HEK293 (cell line): ENCODE measurements at regions not wholly inside any gene's neighbourhood (a gene's known extent, or its start where the extent isn't known, plus 50 kb on each side); places are given as distances from the start of the nearest gene placed in this dataset.

ENCODE experiments used
- CTCF ChIA-PET: fragments of 350-600 bp; formaldehyde crosslinking; extraction: SDS; loops from one replicate; lab custom pipeline; 2021; ENCODE audit warnings: antibody characterized with exemption; lab: Yijun Ruan, JAX
- POLR2A ChIA-PET: fragments of 300-600 bp; formaldehyde crosslinking; extraction: SDS; loops from one replicate; lab custom pipeline; 2020; ENCODE audit warnings: antibody characterized with exemption, inconsistent platforms; lab: Yijun Ruan, JAX
- H3K27ac ChIP-seq: fragments of 200-500 bp; sonication (Bioruptor generic); 2 replicates; pipeline ENCODE4 v1.5.1; 2014; ENCODE audit warnings: low read depth, low read length, control low read depth, inconsistent platforms; ENCODE audit errors: extremely low read depth
- H3K36me3 ChIP-seq, 2 experiments: fragments of 200-500 bp in 1 of 2; sonication (Bioruptor generic) in 1 of 2; 1 replicate in 1 of 2; 2 replicates in 1 of 2; pipeline ENCODE4 v1.5.1; 2014 to 2017; ENCODE audit warnings: inconsistent platforms in 2 of 2, low read length in 2 of 2; ENCODE audit not compliant: control insufficient read depth in 2 of 2, insufficient read depth in 1 of 2
- H3K4me1 ChIP-seq: fragments of 200-500 bp; sonication (Bioruptor generic); 2 replicates; pipeline ENCODE4 v1.5.1; 2014; ENCODE audit warnings: mild to moderate bottlenecking, low read length, inconsistent platforms; ENCODE audit not compliant: control insufficient read depth, insufficient read depth
- H3K4me3 ChIP-seq: 2 replicates; pipeline ENCODE4 v1.5.1; 2011; ENCODE audit warnings: low read depth, mild to moderate bottlenecking, control low read depth, low read length, moderate library complexity
- H3K9me3 ChIP-seq: fragments of 200-500 bp; sonication (Bioruptor generic); 2 replicates; pipeline ENCODE4 v1.5.1; 2014; ENCODE audit warnings: low read depth, low read length, inconsistent platforms; ENCODE audit not compliant: control insufficient read depth, insufficient read depth
- GLIS2 ChIP-seq: fragments of 450-650 bp; formaldehyde crosslinking; IDR thresholded peaks from 2 replicates; pipeline ENCODE4 v1.5.1; 2016; ENCODE audit warnings: missing biosample characterization, missing genetic modification characterization
- HOXA7 ChIP-seq: sonication (generic); formaldehyde crosslinking; IDR thresholded peaks from 2 replicates; pipeline ENCODE4 v1.8.1; 2022; ENCODE audit warnings: missing genetic modification reagents, borderline replicate concordance
- KLF9 ChIP-seq: fragments of 450-650 bp; formaldehyde crosslinking; IDR thresholded peaks from 2 replicates; pipeline ENCODE4 v1.5.1; 2016; ENCODE audit warnings: missing biosample characterization, missing genetic modification characterization, low read depth
- PRDM2 ChIP-seq: fragments of 450-650 bp; formaldehyde crosslinking; IDR thresholded peaks from 2 replicates; pipeline ENCODE4 v1.5.1; 2016; ENCODE audit warnings: missing biosample characterization, missing genetic modification characterization, borderline replicate concordance
- RBAK ChIP-seq: fragments of 450-650 bp; formaldehyde crosslinking; IDR thresholded peaks from 2 replicates; pipeline ENCODE4 v1.5.1; 2016; ENCODE audit warnings: missing biosample characterization, missing genetic modification characterization
- REST ChIP-seq: fragments of 450-650 bp; formaldehyde crosslinking; IDR thresholded peaks from 2 replicates; pipeline ENCODE4 v1.5.1; 2016; ENCODE audit warnings: missing biosample characterization, missing genetic modification characterization
- SETDB1 ChIP-seq: IDR thresholded peaks from one replicate; pipeline ENCODE4 v1.6.1; 2017; ENCODE audit warnings: mild to moderate bottlenecking, low read length, moderate library complexity, mixed read lengths; ENCODE audit not compliant: insufficient read length
- SP7 ChIP-seq: fragments of 450-650 bp; formaldehyde crosslinking; IDR thresholded peaks from 2 replicates; pipeline ENCODE4 v1.5.1; 2016; ENCODE audit warnings: missing biosample characterization, missing genetic modification characterization
- ZBTB21 ChIP-seq: fragments of 450-650 bp; formaldehyde crosslinking; IDR thresholded peaks from 2 replicates; pipeline ENCODE4 v1.5.1; 2017; ENCODE audit warnings: missing biosample characterization, missing genetic modification characterization
- ZBTB44 ChIP-seq: fragments of 450-650 bp; IDR thresholded peaks from 2 replicates; pipeline ENCODE4 v1.5.1; 2018; ENCODE audit warnings: missing biosample characterization, mild to moderate bottlenecking, missing genetic modification characterization
- ZBTB8A ChIP-seq: fragments of 450-650 bp; formaldehyde crosslinking; IDR thresholded peaks from 2 replicates; pipeline ENCODE4 v1.5.1; 2016; ENCODE audit warnings: missing biosample characterization, missing genetic modification characterization
- ZFP69B ChIP-seq: fragments of 450-650 bp; formaldehyde crosslinking; IDR thresholded peaks from 2 replicates; pipeline ENCODE4 v1.5.1; 2016; ENCODE audit warnings: missing biosample characterization, missing genetic modification characterization
- ZNF184 ChIP-seq: fragments of 450-650 bp; IDR thresholded peaks from 2 replicates; pipeline ENCODE4 v1.5.1; 2018; ENCODE audit warnings: missing biosample characterization, mild to moderate bottlenecking, missing genetic modification characterization
- ZNF2 ChIP-seq: fragments of 450-650 bp; formaldehyde crosslinking; IDR thresholded peaks from 2 replicates; pipeline ENCODE4 v1.5.1; 2016; ENCODE audit warnings: missing biosample characterization, missing genetic modification characterization
- ZNF24 ChIP-seq: fragments of 450-650 bp; formaldehyde crosslinking; IDR thresholded peaks from 2 replicates; pipeline ENCODE4 v1.5.1; 2016; ENCODE audit warnings: missing biosample characterization, missing genetic modification characterization
- ZNF335 ChIP-seq: fragments of 450-650 bp; formaldehyde crosslinking; conservative IDR thresholded peaks from 2 replicates; pipeline ENCODE4 v1.5.1; 2016; ENCODE audit warnings: missing biosample characterization, missing genetic modification characterization
- ZNF362 ChIP-seq: fragments of 450-650 bp; formaldehyde crosslinking; IDR thresholded peaks from 2 replicates; pipeline ENCODE4 v1.5.1; 2016; ENCODE audit warnings: missing biosample characterization, missing genetic modification characterization
- ZNF37A ChIP-seq: fragments of 450-650 bp; IDR thresholded peaks from 2 replicates; pipeline ENCODE4 v1.5.1; 2018; ENCODE audit warnings: missing biosample characterization, missing genetic modification characterization
- ZNF391 ChIP-seq: fragments of 450-650 bp; formaldehyde crosslinking; IDR thresholded peaks from 2 replicates; pipeline ENCODE4 v1.5.1; 2016; ENCODE audit warnings: low read depth, missing biosample characterization, missing genetic modification characterization, borderline replicate concordance
- ZNF558 ChIP-seq: fragments of 450-650 bp; formaldehyde crosslinking; IDR thresholded peaks from 2 replicates; pipeline ENCODE4 v1.5.1; 2016; ENCODE audit warnings: missing biosample characterization, missing genetic modification characterization
- ZNF610 ChIP-seq: fragments of 450-650 bp; formaldehyde crosslinking; IDR thresholded peaks from 2 replicates; pipeline ENCODE4 v1.5.1; 2016; ENCODE audit warnings: missing biosample characterization, missing genetic modification characterization, borderline replicate concordance
- ZNF747 ChIP-seq: fragments of 450-650 bp; formaldehyde crosslinking; IDR thresholded peaks from 2 replicates; pipeline ENCODE4 v1.5.1; 2016; ENCODE audit warnings: missing biosample characterization, missing genetic modification characterization

- Histone ChIP-seq H3K36me3 (no peaks in the 10 kb centered on the region), H3K4me3 (no peak overlapping the region)
- TF ChIP-seq GLIS2 (tag by site-specific recombination): no peak
- TF ChIP-seq ZNF558 (tag by site-specific recombination): no peak
- no peak for TF ChIP-seq REST
- no peak for TF ChIP-seq ZBTB8A (tag by site-specific recombination)
- TF ChIP-seq ZBTB44 (tag by site-specific recombination): no peak
- no peak for TF ChIP-seq ZNF184 (tag by site-specific recombination)
- TF ChIP-seq HOXA7 (CRISPR knock-in tag): no peak
- no peak for TF ChIP-seq SETDB1
- no peak for TF ChIP-seq KLF9 (tag by site-specific recombination)
- TF ChIP-seq ZNF747 (tag by site-specific recombination): no peak
- TF ChIP-seq ZNF37A: no peak
- TF ChIP-seq ZNF362: no peak
- no peak for TF ChIP-seq ZNF610 (tag by site-specific recombination)
- TF ChIP-seq, all 188 proteins: peak for 0
- no peaks in the 10 kb centered on the region for H3K4me1 ChIP-seq
- H3K27ac ChIP-seq: no peak overlapping the region
- POLR2A ChIA-PET: no interaction called here
- no peaks in the 10 kb centered on the region for H3K9me3 ChIP-seq
- CTCF ChIA-PET: no interaction called here
These were observed 648.2 kb upstream of the NEGR1 start for GRCh38 chr1:72930528-72930927.

- POLR2A ChIA-PET: no interaction called here
These were observed 636.6 kb upstream of the NEGR1 start for GRCh38 chr1:72918940-72919339.

More at GRCh38 chr1:72918940-72919339, 636.6 kb upstream of the NEGR1 start:
- Histone ChIP-seq H3K4me3 (no peak overlapping the region), H3K36me3 (no peaks in the 10 kb centered on the region), H3K9me3 (no peaks in the 10 kb centered on the region), H3K4me1 (no peaks in the 10 kb centered on the region), H3K27ac (no peak overlapping the region)
- CTCF ChIA-PET: no interaction called here
- TF ChIP-seq ZBTB21 (tag by site-specific recombination) (no peak), ZNF391 (tag by site-specific recombination) (no peak), PRDM2 (tag by site-specific recombination) (no peak), ZNF335 (tag by site-specific recombination) (no peak), RBAK (no peak), ZNF24 (tag by site-specific recombination) (no peak), SP7 (tag by site-specific recombination) (no peak), ZFP69B (tag by site-specific recombination) (no peak), ZNF2 (tag by site-specific recombination) (no peak)
- TF ChIP-seq, all 188 proteins: peak for 0
